GM19351 (cell line): ENCODE measurements at regions not wholly inside any gene's neighbourhood (a gene's known extent, or its start where the extent isn't known, plus 50 kb on each side); places are given as distances from the start of the nearest gene placed in this dataset.

ENCODE experiments used
- ATAC-seq: cut with Tn5 transposase; IDR thresholded peaks from one replicate; pipeline ENCODE4 v1.9.1; 2021; ENCODE audit warnings: mild to moderate bottlenecking, moderate library complexity; ENCODE audit not compliant: unreplicated experiment

GRCh38 chr13:53143757-53144339 lies 115.2 kb downstream of the OLFM4 start:
- no peak for ATAC-seq

GRCh38 chr13:53144826-53145225 lies 116.2 kb downstream of the OLFM4 start:
- peak; percentile 56 for ATAC-seq

- ATAC-seq = no peak
These were observed 122.0 kb downstream of the OLFM4 start for GRCh38 chr13:53150568-53150967.

- ATAC-seq = peak; percentile 90
These were observed 122.9 kb downstream of the OLFM4 start for GRCh38 chr13:53151336-53152056.

GRCh38 chr13:53152057-53152421 lies 123.4 kb downstream of the OLFM4 start:
- ATAC-seq = no peak

- ATAC-seq = no peak
These were observed 129.6 kb downstream of the OLFM4 start for GRCh38 chr13:53158201-53158600.

GRCh38 chr13:53159431-53159830 lies 130.8 kb downstream of the OLFM4 start:
- no peak for ATAC-seq

GRCh38 chr13:53160211-53160610 lies 131.6 kb downstream of the OLFM4 start:
- ATAC-seq = no peak

GRCh38 chr13:53161251-53161650 lies 132.6 kb downstream of the OLFM4 start:
- ATAC-seq = no peak

- no peak for ATAC-seq
These were observed 136.6 kb downstream of the OLFM4 start for GRCh38 chr13:53165261-53165660.

- no peak for ATAC-seq
These were observed 138.9 kb downstream of the OLFM4 start for GRCh38 chr13:53167561-53167960.

- no peak for ATAC-seq
These were observed 142.3 kb downstream of the OLFM4 start for GRCh38 chr13:53170910-53171309.

GRCh38 chr13:53174545-53174944 lies 145.9 kb downstream of the OLFM4 start:
- ATAC-seq = no peak

- no peak for ATAC-seq
These were observed 152.1 kb downstream of the OLFM4 start for GRCh38 chr13:53180684-53181083.

- ATAC-seq = no peak
These were observed 154.1 kb downstream of the OLFM4 start for GRCh38 chr13:53182724-53183123.

GRCh38 chr13:53188120-53188519 lies 159.5 kb downstream of the OLFM4 start:
- ATAC-seq = no peak

GRCh38 chr13:53189162-53189561 lies 160.5 kb downstream of the OLFM4 start:
- no peak for ATAC-seq

- no peak for ATAC-seq
These were observed 162.5 kb downstream of the OLFM4 start for GRCh38 chr13:53191091-53191490.

- ATAC-seq = no peak
These were observed 168.8 kb downstream of the OLFM4 start for GRCh38 chr13:53197424-53197823.

GRCh38 chr13:53198017-53198416 lies 169.4 kb downstream of the OLFM4 start:
- no peak for ATAC-seq

GRCh38 chr13:53198736-53199135 lies 170.1 kb downstream of the OLFM4 start:
- ATAC-seq = no peak

- no peak for ATAC-seq
These were observed 171.5 kb downstream of the OLFM4 start for GRCh38 chr13:53200075-53200474.
